Endothelial cell of umbilical vein (primary cell): ENCODE measurements at regions not wholly inside any gene's neighbourhood (a gene's known extent, or its start where the extent isn't known, plus 50 kb on each side); places are given as distances from the start of the nearest gene placed in this dataset.

Source experiments
- BruUV-seq: library from RNA; stranded (reverse); fragments of 400-500 nt; replicated peaks from 2 replicates; lab custom pipeline; 2021; lab: Mats Ljungman, UMichigan
- CTCF ChIA-PET: fragments of 300-600, 350-600 bp; sonication (Branson Sonifier 250); formaldehyde crosslinking; loops from one replicate; lab custom pipeline; 2021; ENCODE audit warnings: antibody characterized with exemption, inconsistent platforms; lab: Charles Lee
- POLR2A ChIA-PET: fragments of 300-600, 350-600 bp; sonication (Branson Sonifier 250); formaldehyde crosslinking; loops from one replicate; lab custom pipeline; 2021; ENCODE audit warnings: antibody characterized with exemption, inconsistent platforms; lab: Charles Lee
- DNase-seq: peaks from one replicate; pipeline ENCODE4 v3.0.0-alpha.2; 2011; ENCODE audit warnings: low read depth, low spot score
- FAIRE-seq: peaks from 2 replicates; lab custom pipeline; 2011; peaks lifted over from hg19 to GRCh38; lab: Jason Lieb, UNC
- H2AFZ ChIP-seq: 2 replicates; pipeline ENCODE4 v1.6.0; 2012; ENCODE audit warnings: low read depth, low read length, control low read depth, inconsistent platforms
- H3K27ac ChIP-seq: 2 replicates; pipeline ENCODE4 v1.5.1; 2011; ENCODE audit warnings: low read depth, mild to moderate bottlenecking, control low read depth, low read length, moderate library complexity; ENCODE audit not compliant: insufficient read depth
- H3K27me3 ChIP-seq, 2 experiments: 2 replicates each; pipeline versions ENCODE4 v1.6.0 to v1.6.1; 2011; ENCODE audit warnings: low read length in 2 of 2, mixed read lengths in 1 of 2; ENCODE audit not compliant: control insufficient read depth in 2 of 2, insufficient read depth in 2 of 2
- H3K36me3 ChIP-seq, 2 experiments: 2 replicates in 1 of 2; 3 replicates in 1 of 2; pipeline ENCODE4 v1.5.1; 2011; ENCODE audit warnings: low read length in 2 of 2, mild to moderate bottlenecking in 1 of 2, moderate library complexity in 1 of 2; ENCODE audit not compliant: control insufficient read depth in 2 of 2, insufficient read depth in 2 of 2; ENCODE audit errors: extremely low read depth in 1 of 2
- H3K4me1 ChIP-seq: 3 replicates; pipeline ENCODE4 v1.5.1; 2011; ENCODE audit warnings: mild to moderate bottlenecking, low read length; ENCODE audit not compliant: control insufficient read depth, insufficient read depth; ENCODE audit errors: extremely low read depth
- H3K4me2 ChIP-seq: 2 replicates; pipeline ENCODE4 v1.6.1; 2011; ENCODE audit warnings: low read length, control low read depth, mixed read lengths; ENCODE audit not compliant: insufficient read depth
- H3K4me3 ChIP-seq, 3 experiments: fragments of 200-600 bp in 1 of 3; sonication (generic), shearing (Covaris generic) in 1 of 3; replicated peaks in 1 of 3; 2 replicates each; pipeline ENCODE4 v1.5.1; 2011 to 2016; ENCODE audit warnings: control low read depth in 3 of 3, low read length in 3 of 3, mild to moderate bottlenecking in 2 of 3, inconsistent platforms in 1 of 3, low read depth in 1 of 3, moderate library complexity in 1 of 3; ENCODE audit not compliant: insufficient read depth in 1 of 3
- H3K79me2 ChIP-seq: 2 replicates; pipeline ENCODE4 v1.6.0; 2012; ENCODE audit warnings: low read length, inconsistent platforms; ENCODE audit not compliant: control insufficient read depth, insufficient read depth
- H3K9ac ChIP-seq: replicated peaks from 2 replicates; pipeline ENCODE3; 2011; ENCODE audit warnings: low read length, control low read depth; ENCODE audit not compliant: insufficient read depth; ENCODE audit errors: extremely low read depth
- H3K9me1 ChIP-seq: replicated peaks from 3 replicates; pipeline ENCODE4 v1.6.0; 2011; ENCODE audit warnings: mild to moderate bottlenecking, low read length; ENCODE audit not compliant: control insufficient read depth, insufficient read depth; ENCODE audit errors: extremely low read depth
- H3K9me3 ChIP-seq: replicated peaks from 2 replicates; pipeline ENCODE4 v1.5.1; 2012; ENCODE audit warnings: low read length, inconsistent platforms; ENCODE audit not compliant: control insufficient read depth, insufficient read depth
- H4K20me1 ChIP-seq: replicated peaks from 2 replicates; pipeline ENCODE3; 2011; ENCODE audit warnings: mild to moderate bottlenecking, low read length; ENCODE audit not compliant: control insufficient read depth, insufficient read depth; ENCODE audit errors: extremely low read depth
- CTCF ChIP-seq, 2 donors: IDR thresholded peaks; 1 replicate in 1 of 2; 2 replicates in 1 of 2; pipeline ENCODE4 v1.5.1; 2011; ENCODE audit warnings: low read length in 2 of 2, mild to moderate bottlenecking in 2 of 2, moderate library complexity in 2 of 2, control low read depth in 1 of 2, inconsistent platforms in 1 of 2, low read depth in 1 of 2; ENCODE audit not compliant: insufficient read depth in 1 of 2; ENCODE audit errors: extremely low read depth in 1 of 2
- EZH2 ChIP-seq: IDR thresholded peaks from 2 replicates; pipeline ENCODE4 v1.6.1; 2012; ENCODE audit warnings: borderline replicate concordance, low read depth, mild to moderate bottlenecking, moderate library complexity, low read length, inconsistent platforms; ENCODE audit not compliant: severe bottlenecking
- FOS ChIP-seq: IDR thresholded peaks from 2 replicates; pipeline ENCODE4 v1.6.1; 2011; ENCODE audit warnings: mild to moderate bottlenecking, low read length, moderate library complexity, borderline replicate concordance; ENCODE audit not compliant: insufficient read depth
- GATA2 ChIP-seq: IDR thresholded peaks from 2 replicates; pipeline ENCODE4 v1.7.0; 2011; ENCODE audit warnings: low read depth, mild to moderate bottlenecking, moderate library complexity, mixed read lengths, low read length; ENCODE audit not compliant: insufficient read length, insufficient read depth
- JUN ChIP-seq: IDR thresholded peaks from 2 replicates; pipeline ENCODE4 v1.6.1; 2011; ENCODE audit warnings: borderline replicate concordance, low read depth; ENCODE audit not compliant: insufficient read length, insufficient read depth
- MYC ChIP-seq: IDR thresholded peaks from one replicate; pipeline ENCODE4 v1.6.1; 2011; ENCODE audit warnings: mild to moderate bottlenecking, low read depth, low read length
- POLR2A ChIP-seq: IDR thresholded peaks from 2 replicates; pipeline ENCODE4 v1.6.1; 2012; ENCODE audit warnings: low read depth, mild to moderate bottlenecking, control low read depth, low read length
- POLR2AphosphoS5 ChIP-seq: IDR thresholded peaks from 2 replicates; pipeline ENCODE4 v1.6.1; 2012; ENCODE audit warnings: low read depth, mild to moderate bottlenecking, control low read depth, low read length, moderate library complexity; ENCODE audit not compliant: insufficient read depth
- dilution Hi-C: fragments of 300-500 bp; cut with MboI; formaldehyde crosslinking; loops from one replicate; pipeline ENCODE4 v1.15.0; 2019; ENCODE audit warnings: low sequenced_read_pairs; ENCODE audit not compliant: extremely low pct_ligation_motif_present
- intact Hi-C: fragments of 100-400 bp; cut with micrococcal nuclease; formaldehyde crosslinking; loops from one replicate; pipeline ENCODE4 v1.10.0; 2022
- TF ChIP-seq, protein P1 (sequence below): IDR thresholded peaks from 2 replicates; pipeline ENCODE4 v1.6.1; 2011; ENCODE audit not compliant: insufficient read depth, insufficient read length

DNA sequence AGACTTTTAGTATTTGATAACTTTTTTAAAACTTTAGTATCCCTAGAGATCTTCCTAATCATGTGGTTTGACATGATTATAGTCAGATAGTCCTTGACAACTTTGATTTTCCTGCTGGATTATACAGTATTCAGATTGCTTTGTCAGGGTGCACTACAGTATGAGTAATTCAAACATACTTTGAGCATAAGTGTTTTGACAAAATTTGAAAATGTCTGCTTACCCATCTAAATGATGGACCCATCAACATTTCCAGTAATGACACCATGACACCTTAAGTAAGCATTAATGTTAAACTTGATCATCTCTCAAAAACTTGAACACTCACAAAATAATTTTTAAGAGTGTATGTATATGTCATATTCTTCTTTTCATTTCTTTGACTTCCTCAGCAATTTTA is 514.5 kb upstream of the SMIM31 start:
- no TSS peak for BruUV-seq

DNA sequence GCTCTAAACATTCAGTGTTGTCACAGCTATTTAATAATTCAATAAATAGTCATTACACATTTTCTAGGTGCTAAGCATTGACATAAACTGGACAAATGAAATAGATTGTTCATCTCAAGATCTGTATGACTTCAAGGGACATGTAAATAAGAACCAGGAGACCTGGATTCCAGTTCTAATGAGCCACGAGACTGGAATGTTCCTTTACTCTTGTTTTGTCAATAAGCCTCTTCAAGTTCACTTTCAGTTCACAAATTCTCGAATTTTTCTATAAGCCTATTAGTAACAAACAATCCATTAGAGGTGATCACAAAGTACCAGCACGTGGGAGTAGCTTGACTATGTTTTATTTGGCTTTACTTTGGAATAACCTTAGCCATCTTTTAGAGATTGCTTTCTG is 514.0 kb upstream of the SMIM31 start:
- no peak for FAIRE-seq
- dilution Hi-C loops, result no loop called here
- no peak for DNase-seq
- H3K9ac ChIP-seq, result no peak overlapping the region
- H3K27ac ChIP-seq, result no peak overlapping the region
- H3K9me1 ChIP-seq, result no peaks in the 10 kb centered on the region
- no peak for TF ChIP-seq FOS
- no peak for TF ChIP-seq MYC
- no peak for TF ChIP-seq CTCF (IDR thresholded peaks at IDR 0.05; ENCODE audit: extremely low read depth in 1 of 2, insufficient read depth in 1 of 2, low read depth in 1 of 2, low read length in 2 of 2)
- TF ChIP-seq POLR2A, result no peak
- no peak for TF ChIP-seq GATA2
- TF ChIP-seq, protein P1, sequence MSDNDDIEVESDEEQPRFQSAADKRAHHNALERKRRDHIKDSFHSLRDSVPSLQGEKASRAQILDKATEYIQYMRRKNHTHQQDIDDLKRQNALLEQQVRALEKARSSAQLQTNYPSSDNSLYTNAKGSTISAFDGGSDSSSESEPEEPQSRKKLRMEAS, result no peak
- TF ChIP-seq POLR2AphosphoS5, result no peak
- TF ChIP-seq EZH2, result no peak
- no peak for TF ChIP-seq JUN
- intact Hi-C loops, result no loop called here
- H3K9me3 ChIP-seq, result no peaks in the 10 kb centered on the region
- BruUV-seq, result no TSS peak
- no peak overlapping the region for H2AFZ ChIP-seq
- H4K20me1 ChIP-seq, result no peaks in the 10 kb centered on the region
- ChIA-PET CTCF (no interaction called here), POLR2A (no interaction called here)
- H3K36me3 ChIP-seq, result no peaks in the 10 kb centered on the region
- H3K79me2 ChIP-seq, result no peaks in the 10 kb centered on the region
- no peaks in the 10 kb centered on the region for H3K4me1 ChIP-seq
- no peaks in the 10 kb centered on the region for H3K27me3 ChIP-seq
- H3K4me2 ChIP-seq, result no peak overlapping the region
- H3K4me3 ChIP-seq, result no peak overlapping the region

More for the DNA sequence above, 514.5 kb upstream of the SMIM31 start:
- CTCF ChIA-PET, result no interaction called here
- H3K27ac ChIP-seq, result no peak overlapping the region
- FAIRE-seq, result no peak
- H3K4me2 ChIP-seq, result no peak overlapping the region
- H3K36me3 ChIP-seq, result no peaks in the 10 kb centered on the region
- H3K9me3 ChIP-seq, result no peaks in the 10 kb centered on the region
- H3K9ac ChIP-seq, result no peak overlapping the region
- DNase-seq, result no peak
- intact Hi-C loops, result no loop called here
- H2AFZ ChIP-seq, result no peak overlapping the region
- H3K79me2 ChIP-seq, result no peaks in the 10 kb centered on the region
- no peaks in the 10 kb centered on the region for H4K20me1 ChIP-seq
- no peaks in the 10 kb centered on the region for H3K4me1 ChIP-seq
- dilution Hi-C loops, result no loop called here
- POLR2A ChIA-PET, result no interaction called here
- no peak overlapping the region for H3K4me3 ChIP-seq
- H3K27me3 ChIP-seq, result no peaks in the 10 kb centered on the region
- no peaks in the 10 kb centered on the region for H3K9me1 ChIP-seq
- TF ChIP-seq GATA2 (no peak), EZH2 (no peak), JUN (no peak), CTCF (IDR thresholded peaks at IDR 0.05; ENCODE audit: extremely low read depth in 1 of 2, insufficient read depth in 1 of 2, low read depth in 1 of 2, low read length in 2 of 2) (no peak)
